K562 (cell line): ENCODE measurements at regions not wholly inside any gene's neighbourhood (a gene's known extent, or its start where the extent isn't known, plus 50 kb on each side); places are given as distances from the start of the nearest gene placed in this dataset.

Source experiments
- EP300 ChIP-seq: IDR thresholded peaks from 2 replicates; pipeline ENCODE4 v1.6.1; 2012; ENCODE audit warnings: low read length, improper control_type of control experiment
- MEF2A ChIP-seq: IDR thresholded peaks from 2 replicates; pipeline ENCODE4 v1.6.1; 2011; ENCODE audit warnings: low read depth, mild to moderate bottlenecking, low read length, moderate library complexity; ENCODE audit not compliant: control insufficient read depth

DNA sequence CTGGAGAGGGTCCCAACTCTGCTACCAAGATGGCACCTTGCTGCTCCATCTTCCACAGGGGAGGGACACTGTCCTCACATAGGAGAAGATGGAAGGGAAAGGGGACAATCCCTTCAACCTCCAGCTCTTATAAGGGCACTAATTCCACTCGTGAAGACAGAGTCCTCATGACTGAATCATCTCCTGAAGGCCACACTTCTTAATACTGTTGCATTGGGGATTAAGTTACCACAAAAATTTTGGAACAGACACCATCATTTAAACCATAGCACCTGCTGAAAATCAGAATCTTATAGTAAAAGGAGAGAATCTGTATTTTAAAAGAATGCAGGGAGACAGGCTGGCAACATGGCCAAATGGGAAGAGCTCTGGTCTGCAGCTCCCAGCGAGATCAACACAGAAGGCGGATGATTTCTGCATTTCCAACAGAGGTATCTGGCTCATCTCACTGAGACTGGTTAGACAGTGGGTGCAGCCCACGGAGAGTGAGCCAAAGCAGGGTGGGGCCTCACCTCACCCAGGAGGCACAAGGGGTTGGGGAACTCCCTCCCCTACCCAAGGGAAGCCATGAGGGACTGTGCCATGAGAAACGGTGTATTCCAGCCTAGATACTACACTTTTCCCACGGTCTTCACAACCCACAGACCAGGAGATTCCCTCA is 69.4 kb upstream of the LIPC start:
- TF ChIP-seq EP300 (no peak), MEF2A (no peak)
